ENCODE measurements at regions not wholly inside any gene's neighbourhood (a gene's known extent, or its start where the extent isn't known, plus 50 kb on each side); places are given as distances from the start of the nearest gene placed in this dataset.

GRCh38 chr2:18825838-18826237 lies 236.5 kb upstream of the NT5C1B start:
- 0% methylated on average over 7 of the region's 7 CpGs for WGBS (ENCODE audit: insufficient coverage, low coverage, missing lambda C conversion rate)
- TF ChIP-seq NCOA1 (IDR thresholded peaks at IDR 0.05; ENCODE audit: low read depth) = no peak
- no peak for TF ChIP-seq NCOA4 (IDR thresholded peaks at IDR 0.05; ENCODE audit: partially characterized antibody)
- no peak for TF ChIP-seq ZNF445 (CRISPR knock-in tag; IDR thresholded peaks at IDR 0.05; ENCODE audit: low read depth)
- no peak for TF ChIP-seq MXD1 (CRISPR knock-in tag; IDR thresholded peaks at IDR 0.05; ENCODE audit: borderline replicate concordance, poor library complexity, severe bottlenecking)
- TF ChIP-seq ZFP30 (CRISPR knock-in tag; IDR thresholded peaks at IDR 0.05; ENCODE audit: borderline replicate concordance) = no peak
- no peak for TF ChIP-seq CBX8 (IDR thresholded peaks at IDR 0.05; ENCODE audit: borderline replicate concordance, extremely low read depth, low read depth, low read length, poor library complexity, severe bottlenecking)
- TF ChIP-seq MAFG (tag; conservative IDR thresholded peaks at IDR 0.05) = no peak
- TF ChIP-seq ZFP36 (IDR thresholded peaks at IDR 0.05; ENCODE audit: low read depth, low read length, partially characterized antibody) = no peak
- TF ChIP-seq HNRNPLL (IDR thresholded peaks at IDR 0.05; ENCODE audit: low read depth, low read length, poor library complexity, severe bottlenecking) = no peak
- no peak for TF ChIP-seq MIER1 (IDR thresholded peaks at IDR 0.05; ENCODE audit: low read depth)
- no peak for TF ChIP-seq MBD1 (CRISPR knock-in tag; IDR thresholded peaks at IDR 0.05)
- TF ChIP-seq ZBTB33 (CRISPR knock-in tag; IDR thresholded peaks at IDR 0.05) = no peak
- no peak for TF ChIP-seq IRF9 (tag; IDR thresholded peaks at IDR 0.05)
- TF ChIP-seq BMI1 (IDR thresholded peaks at IDR 0.05; ENCODE audit: low read length) = no peak
- no peak for TF ChIP-seq ARHGAP35 (IDR thresholded peaks at IDR 0.05; ENCODE audit: partially characterized antibody)
- no peak for TF ChIP-seq DNMT1 (IDR thresholded peaks at IDR 0.05)
- no peak for TF ChIP-seq KLF16 (IDR thresholded peaks at IDR 0.05)
- ATAC-seq (no peak), FAIRE-seq (no peak), DNase-seq (ENCODE audit: extremely low read depth in 1 of 4, low spot score in 3 of 4) (no peak)
- H4K20me1 ChIP-seq (replicated peaks; ENCODE audit: control insufficient read depth, insufficient read depth, low read length) = no peaks in the 10 kb centered on the region
- no peak overlapping the region for H2AFZ ChIP-seq (ENCODE audit: low read depth, low read length)
- no peak overlapping the region for H3K27ac ChIP-seq (ENCODE audit: extremely low read depth, low read depth, low read length)
- no peaks in the 10 kb centered on the region for H3K36me3 ChIP-seq (ENCODE audit: control insufficient read depth, insufficient read depth, low read length)
- H3K4me2 ChIP-seq (ENCODE audit: insufficient read depth, low read length) = no peak overlapping the region
- in situ Hi-C loops (cut with MboI) (no loop called here), intact Hi-C loops (cut with micrococcal nuclease) (no loop called here)
- no peak overlapping the region for H3K4me3 ChIP-seq
- H3K9me3 ChIP-seq (replicated peaks; ENCODE audit: control insufficient read depth, insufficient read depth, low read depth, low read length) = no peaks in the 10 kb centered on the region
- no peaks in the 10 kb centered on the region for H3K79me2 ChIP-seq (ENCODE audit: control insufficient read depth, insufficient read depth, low read length)
- no peak overlapping the region for H3K9ac ChIP-seq (ENCODE audit: insufficient read depth in 1 of 2, low read depth in 2 of 2, low read length in 2 of 2)
- H3K4me1 ChIP-seq (replicated peaks in 1 of 2; ENCODE audit: control insufficient read depth in 2 of 2, insufficient read depth in 2 of 2, low read length in 2 of 2) = no peaks in the 10 kb centered on the region
- no peaks in the 10 kb centered on the region for H3K27me3 ChIP-seq (ENCODE audit: control insufficient read depth in 2 of 2, insufficient read depth in 2 of 2, low read length in 2 of 2)
- POLR2A ChIA-PET = no interaction called here
- no peaks in the 10 kb centered on the region for H3K9me1 ChIP-seq (ENCODE audit: control insufficient read depth, insufficient read depth, low read length)
- no TSS peak for BruUV-seq (replicated peaks)
- CTCF ChIA-PET (ENCODE audit: low intra/inter-chr PET ratio) = no interaction called here
